ENCODE measurements at regions not wholly inside any gene's neighbourhood (a gene's known extent, or its start where the extent isn't known, plus 50 kb on each side); places are given as distances from the start of the nearest gene placed in this dataset.

DNA sequence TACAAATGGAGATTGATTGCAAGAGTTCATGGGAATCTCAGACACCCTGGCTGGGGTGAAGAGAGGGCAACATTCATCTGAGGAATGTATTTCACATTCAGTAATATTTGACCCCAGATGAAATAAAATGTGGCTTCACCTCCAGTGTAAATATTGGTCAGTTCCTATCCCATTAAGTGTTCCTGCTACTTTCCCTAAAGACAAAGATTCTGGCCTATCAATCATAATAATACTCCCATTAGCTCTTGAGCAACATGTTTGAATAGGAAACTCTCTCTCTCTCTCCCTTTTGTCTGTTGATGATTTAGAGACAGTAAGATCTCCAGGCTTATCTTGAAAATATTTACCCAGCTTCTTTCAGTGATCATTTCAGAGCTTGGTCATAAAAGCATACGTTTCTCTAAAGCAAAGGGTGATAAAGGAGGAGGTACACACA, 70.1 kb downstream of the KCNJ2 start:
- no peak for TF ChIP-seq POLR2A (IDR thresholded peaks at IDR 0.05; ENCODE audit: low read depth, low read length)
- no peak for TF ChIP-seq TAF1 (IDR thresholded peaks at IDR 0.05; ENCODE audit: borderline replicate concordance, low read depth, low read length)
